Naive thymus-derived CD4-positive, alpha-beta T cell (primary cell): ENCODE measurements at regions not wholly inside any gene's neighbourhood (a gene's known extent, or its start where the extent isn't known, plus 50 kb on each side); places are given as distances from the start of the nearest gene placed in this dataset.

Source experiments
- ATAC-seq: fragments of 150-1000 bp; cut with Tn5 transposase; 2 replicates; pipeline ENCODE4 v1.10.0; 2021; ENCODE audit warnings: mild to moderate bottlenecking, moderate library complexity
- CTCF ChIA-PET: fragments of 350-600 bp; sonication (Branson Sonifier 250); formaldehyde crosslinking; loops from one replicate; lab custom pipeline; 2021; ENCODE audit warnings: antibody characterized with exemption; lab: Charles Lee
- POLR2A ChIA-PET: fragments of 350-600 bp; sonication (Branson Sonifier 250); formaldehyde crosslinking; loops from one replicate; lab custom pipeline; 2021; ENCODE audit warnings: antibody characterized with exemption, inconsistent platforms; lab: Charles Lee
- DNase-seq, 9 donors: peaks; one replicate each; pipeline versions ENCODE4 v3.0.0 to v3.0.0-alpha.2; 2020 to 2022; ENCODE audit warnings: mixed read lengths in 1 of 9
- H3K27ac ChIP-seq: one replicate; pipeline ENCODE4 v1.7.0; 2013; ENCODE audit warnings: mild to moderate bottlenecking, low read depth, low read length, moderate library complexity
- H3K27me3 ChIP-seq, 2 donors: one replicate each; pipeline ENCODE4 v1.7.0; 2013; ENCODE audit warnings: low read length in 2 of 2, mild to moderate bottlenecking in 2 of 2, moderate library complexity in 2 of 2; ENCODE audit not compliant: control insufficient read depth in 2 of 2, insufficient read depth in 2 of 2
- H3K36me3 ChIP-seq, 3 experiments: 1 replicate in 2 of 3; 2 replicates in 1 of 3; pipeline ENCODE4 v1.7.0; 2013; ENCODE audit warnings: low read length in 3 of 3, mild to moderate bottlenecking in 3 of 3, moderate library complexity in 1 of 3; ENCODE audit not compliant: insufficient read depth in 3 of 3, control insufficient read depth in 2 of 3
- H3K4me1 ChIP-seq, 2 donors: one replicate each; pipeline ENCODE4 v1.7.0; 2013; ENCODE audit warnings: low read length in 2 of 2, mild to moderate bottlenecking in 2 of 2, moderate library complexity in 1 of 2; ENCODE audit not compliant: control insufficient read depth in 2 of 2, insufficient read depth in 2 of 2
- H3K4me3 ChIP-seq: 2 replicates; pipeline ENCODE4 v1.7.0; 2013; ENCODE audit warnings: mild to moderate bottlenecking, low read length
- H3K9me3 ChIP-seq, 3 experiments: 1 replicate in 2 of 3; 2 replicates in 1 of 3; pipeline ENCODE4 v1.7.0; 2013; ENCODE audit warnings: low read length in 3 of 3; ENCODE audit not compliant: control insufficient read depth in 2 of 3
- H3K27ac Mint-ChIP-seq, 9 donors: one replicate each; pipeline ENCODE4 v1.8.0; 2020 to 2022; ENCODE audit warnings: mixed read lengths in 9 of 9, mild to moderate bottlenecking in 8 of 9, moderate library complexity in 5 of 9, inconsistent platforms in 2 of 9
- H3K27me3 Mint-ChIP-seq, 5 donors: one replicate each; pipeline ENCODE4 v1.8.0; 2021 to 2022; ENCODE audit warnings: mixed read lengths in 5 of 5, mild to moderate bottlenecking in 1 of 5
- H3K36me3 Mint-ChIP-seq, 5 donors: one replicate each; pipeline ENCODE4 v1.8.0; 2020 to 2022; ENCODE audit warnings: mixed read lengths in 5 of 5, mild to moderate bottlenecking in 3 of 5, inconsistent platforms in 1 of 5
- H3K4me1 Mint-ChIP-seq, 7 donors: one replicate each; pipeline ENCODE4 v1.8.0; 2020 to 2022; ENCODE audit warnings: mixed read lengths in 7 of 7, mild to moderate bottlenecking in 3 of 7, inconsistent platforms in 1 of 7
- H3K4me3 Mint-ChIP-seq, 10 donors: one replicate each; pipeline ENCODE4 v1.8.0; 2020 to 2022; ENCODE audit warnings: mild to moderate bottlenecking in 10 of 10, mixed read lengths in 10 of 10, moderate library complexity in 6 of 10, inconsistent platforms in 2 of 10
- H3K9me3 Mint-ChIP-seq, 11 donors: one replicate each; pipeline ENCODE4 v1.8.0; 2020 to 2022; ENCODE audit warnings: mixed read lengths in 11 of 11, mild to moderate bottlenecking in 4 of 11, inconsistent platforms in 1 of 11, moderate library complexity in 1 of 11
- intact Hi-C, 2 donors: fragments of 100-400 bp; cut with micrococcal nuclease; formaldehyde crosslinking; loops; one replicate each; pipeline ENCODE4 v1.15.1; 2023

DNA sequence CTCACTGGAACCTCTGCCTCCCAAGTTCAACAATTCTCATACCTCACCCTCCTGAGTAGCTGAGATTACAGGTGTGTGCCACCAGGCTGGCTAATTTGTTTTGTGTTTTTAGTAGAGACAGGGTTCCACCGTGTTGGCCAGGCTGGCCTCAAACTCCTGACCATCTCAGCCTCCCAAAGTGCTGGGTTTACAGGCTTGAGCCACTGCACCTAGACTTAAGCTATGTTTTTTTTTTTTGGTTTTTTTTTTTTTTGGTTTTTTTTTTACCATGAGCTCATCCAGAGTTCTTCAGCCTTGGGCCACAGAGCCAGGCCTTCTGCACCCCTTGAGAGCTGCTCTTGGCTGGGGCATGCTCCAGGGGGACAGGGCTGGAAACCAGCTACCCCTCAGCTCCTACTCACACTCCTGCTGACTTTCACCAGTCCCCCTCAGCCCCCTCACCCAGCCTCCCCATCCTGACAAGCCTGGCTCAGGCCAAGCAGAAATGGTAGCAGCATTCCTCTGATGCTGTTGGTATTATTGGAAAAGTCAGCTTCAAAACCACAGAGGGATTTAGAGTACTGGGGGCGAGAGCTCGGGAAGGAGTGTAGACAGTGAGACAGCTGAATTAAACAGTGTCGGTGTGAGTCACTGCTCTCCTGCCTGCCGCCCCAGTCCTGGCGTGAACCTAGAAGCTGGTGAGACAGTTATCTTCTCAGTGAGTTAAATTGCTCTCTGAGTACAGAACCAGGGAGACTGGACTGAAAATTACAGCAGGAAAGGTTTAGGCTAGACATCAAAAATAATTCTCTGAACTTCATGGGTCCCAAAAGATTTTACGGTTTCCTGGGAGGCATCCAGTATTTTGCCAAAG is 63.7 kb downstream of the NAV1 start:
- Histone ChIP-seq H3K4me1 (no peaks in the 10 kb centered on the region), H3K36me3 (no peaks in the 10 kb centered on the region), H3K27me3 (no peaks in the 10 kb centered on the region), H3K27ac (no peak overlapping the region), H3K9me3 (no peaks in the 10 kb centered on the region), H3K4me3 (no peak overlapping the region)
- Mint-ChIP-seq H3K27me3 (no peaks in the 10 kb centered on the region), H3K4me1 (no peaks in the 10 kb centered on the region), H3K27ac (no peak overlapping the region), H3K36me3 (peaks cover 0 to 4% (median 0%) of the 10 kb centered on the region in 5 donors), H3K4me3 (no peak overlapping the region), H3K9me3 (peaks cover 0 to 1% (median 0%) of the 10 kb centered on the region in 11 donors)
- DNase-seq (no peak), ATAC-seq (no peak)
- CTCF ChIA-PET = no interaction called here
- intact Hi-C loops = no loop called here
- POLR2A ChIA-PET = no interaction called here

DNA sequence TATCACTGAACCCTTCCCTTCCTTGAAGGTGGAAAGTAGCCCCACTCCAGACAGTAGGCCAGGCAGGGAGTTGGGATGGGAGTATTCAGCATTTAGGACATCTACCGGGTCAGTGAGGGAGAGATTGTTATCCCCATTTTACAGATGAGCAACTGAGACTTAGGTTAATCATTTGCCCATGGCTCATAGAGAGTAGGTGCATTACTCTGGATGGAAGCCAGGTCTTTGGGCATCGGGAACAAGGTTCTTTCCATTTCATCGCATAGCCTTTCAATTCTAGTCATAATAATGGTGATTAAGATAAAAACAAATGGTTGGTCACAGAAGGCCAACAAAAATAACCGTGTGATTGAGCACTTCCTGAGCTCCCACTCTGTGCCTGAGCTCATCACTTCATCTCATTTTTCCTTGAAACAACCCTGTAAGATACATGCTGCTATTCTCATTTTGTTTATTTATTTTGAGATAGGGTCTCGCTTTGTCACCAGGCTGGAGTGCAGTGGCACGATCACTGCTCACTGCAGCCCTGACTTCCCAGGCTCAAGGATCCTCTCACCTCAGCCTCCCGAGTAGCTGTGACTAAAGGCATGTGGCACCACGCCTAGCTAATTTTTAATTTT is 64.8 kb downstream of the NAV1 start:
- H3K4me1 ChIP-seq = no peaks in the 10 kb centered on the region
- ATAC-seq (no peak), DNase-seq (no peak)
- peaks cover 0 to 1% (median 0%) of the 10 kb centered on the region in 11 donors for H3K9me3 Mint-ChIP-seq
- H3K4me3 Mint-ChIP-seq = no peak overlapping the region
- H3K4me1 Mint-ChIP-seq = no peaks in the 10 kb centered on the region
- H3K36me3 Mint-ChIP-seq = no peaks in the 10 kb centered on the region
- H3K27ac ChIP-seq = no peak overlapping the region
- intact Hi-C loops = no loop called here
- H3K27me3 ChIP-seq = no peaks in the 10 kb centered on the region
- H3K9me3 ChIP-seq = no peaks in the 10 kb centered on the region
- H3K36me3 ChIP-seq = no peaks in the 10 kb centered on the region
- H3K27ac Mint-ChIP-seq = no peak overlapping the region
- POLR2A ChIA-PET = no interaction called here
- H3K4me3 ChIP-seq = no peak overlapping the region
- no peaks in the 10 kb centered on the region for H3K27me3 Mint-ChIP-seq
- CTCF ChIA-PET = no interaction called here

GRCh38 chr1:201605385-201606010 is 66.6 kb downstream of the NAV1 start:
- Histone ChIP-seq H3K4me3 (no peak overlapping the region), H3K9me3 (no peaks in the 10 kb centered on the region), H3K27ac (no peak overlapping the region), H3K27me3 (no peaks in the 10 kb centered on the region), H3K36me3 (no peaks in the 10 kb centered on the region), H3K4me1 (no peaks in the 10 kb centered on the region)
- no peak for DNase-seq
- no peak for ATAC-seq
- intact Hi-C loops = no loop called here
- Mint-ChIP-seq H3K27me3 (peaks cover 0 to 4% (median 0%) of the 10 kb centered on the region in 5 donors), H3K9me3 (peaks cover 0 to 1% (median 0%) of the 10 kb centered on the region in 11 donors), H3K4me1 (no peaks in the 10 kb centered on the region), H3K27ac (no peak overlapping the region), H3K36me3 (no peaks in the 10 kb centered on the region), H3K4me3 (no peak overlapping the region)
- CTCF ChIA-PET = no interaction called here
- POLR2A ChIA-PET = no interaction called here

DNA sequence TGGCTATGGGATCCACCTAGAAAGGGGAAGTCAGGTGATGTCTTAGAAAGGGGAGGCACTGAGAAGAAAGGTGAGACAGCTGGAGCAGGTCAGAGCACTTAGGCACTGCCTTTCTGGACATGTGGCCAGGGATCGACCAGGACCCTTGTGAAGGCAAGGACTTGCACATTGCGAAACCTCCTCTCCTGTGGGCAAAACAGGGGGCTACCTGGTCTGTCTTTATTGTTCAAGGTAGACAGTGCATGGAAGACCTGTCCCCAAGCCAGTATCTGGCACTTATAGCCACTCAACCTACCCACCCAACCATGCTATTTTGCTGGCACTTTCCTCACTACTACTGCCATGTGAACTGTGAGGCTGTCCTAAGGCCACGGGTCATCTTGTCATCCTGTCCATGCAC is 67.2 kb downstream of the NAV1 start:
- no peaks in the 10 kb centered on the region for H3K36me3 ChIP-seq
- no peak for ATAC-seq
- no peaks in the 10 kb centered on the region for H3K27me3 ChIP-seq
- DNase-seq = no peak
- intact Hi-C loops = no loop called here
- no peak overlapping the region for H3K27ac Mint-ChIP-seq
- H3K9me3 ChIP-seq = no peaks in the 10 kb centered on the region
- no peak overlapping the region for H3K4me3 ChIP-seq
- H3K4me1 ChIP-seq = no peaks in the 10 kb centered on the region
- peaks cover 0 to 1% (median 0%) of the 10 kb centered on the region in 11 donors for H3K9me3 Mint-ChIP-seq
- H3K4me1 Mint-ChIP-seq = no peaks in the 10 kb centered on the region
- peaks cover 0 to 4% (median 0%) of the 10 kb centered on the region in 5 donors for H3K27me3 Mint-ChIP-seq
- no peak overlapping the region for H3K4me3 Mint-ChIP-seq
- POLR2A ChIA-PET = no interaction called here
- CTCF ChIA-PET = no interaction called here
- no peak overlapping the region for H3K27ac ChIP-seq
- no peaks in the 10 kb centered on the region for H3K36me3 Mint-ChIP-seq

DNA sequence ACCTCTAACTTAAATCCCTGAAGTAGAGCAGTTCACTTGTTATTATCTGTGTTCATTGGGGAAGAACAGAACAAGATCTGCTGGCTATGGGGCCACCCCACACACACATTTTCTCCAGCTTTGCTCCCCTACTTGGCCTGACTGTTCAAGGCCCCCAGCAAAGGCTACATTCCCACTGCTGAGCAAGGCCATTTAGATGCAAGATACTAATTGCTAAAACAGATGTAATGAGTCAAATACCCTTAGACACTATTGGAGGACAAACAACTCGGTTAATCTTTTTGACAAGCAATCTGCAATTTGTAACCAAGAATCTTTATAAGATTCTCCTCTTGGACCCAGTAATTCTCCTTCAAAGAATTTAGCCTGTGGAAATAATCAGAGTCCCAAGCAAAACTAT is 67.7 kb downstream of the NAV1 start:
- Mint-ChIP-seq H3K27ac (no peak overlapping the region), H3K9me3 (peaks cover 0 to 1% (median 0%) of the 10 kb centered on the region in 11 donors), H3K4me3 (no peak overlapping the region), H3K36me3 (no peaks in the 10 kb centered on the region), H3K27me3 (peaks cover 0 to 4% (median 0%) of the 10 kb centered on the region in 5 donors), H3K4me1 (no peaks in the 10 kb centered on the region)
- no peaks in the 10 kb centered on the region for H3K36me3 ChIP-seq
- no peaks in the 10 kb centered on the region for H3K9me3 ChIP-seq
- no peaks in the 10 kb centered on the region for H3K27me3 ChIP-seq
- ATAC-seq (no peak), DNase-seq (no peak)
- H3K4me1 ChIP-seq = no peaks in the 10 kb centered on the region
- CTCF ChIA-PET = no interaction called here
- H3K4me3 ChIP-seq = no peak overlapping the region
- intact Hi-C loops = no loop called here
- POLR2A ChIA-PET = no interaction called here
- H3K27ac ChIP-seq = no peak overlapping the region

DNA sequence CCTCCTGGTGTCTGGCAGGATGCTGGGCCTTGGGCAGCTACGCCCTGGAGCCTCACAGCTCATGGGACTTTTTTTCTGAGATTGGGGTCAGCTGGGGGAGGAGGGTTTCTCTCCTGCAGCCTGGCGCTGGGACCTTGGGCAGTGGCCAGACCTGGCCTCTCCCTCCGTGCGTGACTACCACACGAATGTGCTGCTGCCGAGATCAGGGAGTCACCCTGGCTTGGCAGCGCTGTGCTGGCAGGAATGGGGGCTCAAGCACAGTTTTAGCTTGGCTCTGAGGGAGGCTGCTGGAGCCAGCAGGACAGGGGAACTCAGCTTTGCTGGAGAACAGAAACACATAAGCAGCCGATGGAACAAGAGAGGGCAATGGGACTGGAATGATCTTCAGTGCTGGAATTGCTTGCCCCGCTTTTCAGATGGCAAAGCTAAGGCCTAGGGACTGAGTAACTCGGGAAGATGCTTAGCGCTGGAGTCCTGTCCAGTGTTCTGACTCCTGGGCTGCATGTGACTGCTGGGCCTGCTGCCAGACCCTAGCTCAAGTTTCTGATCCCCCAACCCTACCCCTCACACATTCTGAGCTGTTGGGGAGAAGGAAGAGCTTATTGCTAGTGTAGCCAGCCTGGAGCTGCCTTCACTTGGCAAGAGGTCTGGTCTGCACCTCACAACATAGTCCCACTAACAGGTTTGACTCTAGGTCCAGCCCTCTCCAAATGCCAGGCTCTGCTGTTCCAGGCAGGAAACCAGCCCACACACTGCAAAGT is 69.9 kb downstream of the NAV1 start:
- H3K27ac ChIP-seq = no peak overlapping the region
- Mint-ChIP-seq H3K4me1 (no peaks in the 10 kb centered on the region), H3K27me3 (peaks cover 0 to 9% (median 0%) of the 10 kb centered on the region in 5 donors), H3K4me3 (no peak overlapping the region), H3K9me3 (peaks cover 0 to 1% (median 0%) of the 10 kb centered on the region in 11 donors), H3K36me3 (no peaks in the 10 kb centered on the region), H3K27ac (no peak overlapping the region)
- ChIA-PET POLR2A (no interaction called here), CTCF (no interaction called here)
- no peak overlapping the region for H3K4me3 ChIP-seq
- no peaks in the 10 kb centered on the region for H3K4me1 ChIP-seq
- H3K9me3 ChIP-seq = no peaks in the 10 kb centered on the region
- no peak for DNase-seq
- no peaks in the 10 kb centered on the region for H3K27me3 ChIP-seq
- no peak for ATAC-seq
- no peaks in the 10 kb centered on the region for H3K36me3 ChIP-seq
- intact Hi-C loops = no loop called here
